ENCODE measurements at regions not wholly inside any gene's neighbourhood (a gene's known extent, or its start where the extent isn't known, plus 50 kb on each side); places are given as distances from the start of the nearest gene placed in this dataset.

DNA sequence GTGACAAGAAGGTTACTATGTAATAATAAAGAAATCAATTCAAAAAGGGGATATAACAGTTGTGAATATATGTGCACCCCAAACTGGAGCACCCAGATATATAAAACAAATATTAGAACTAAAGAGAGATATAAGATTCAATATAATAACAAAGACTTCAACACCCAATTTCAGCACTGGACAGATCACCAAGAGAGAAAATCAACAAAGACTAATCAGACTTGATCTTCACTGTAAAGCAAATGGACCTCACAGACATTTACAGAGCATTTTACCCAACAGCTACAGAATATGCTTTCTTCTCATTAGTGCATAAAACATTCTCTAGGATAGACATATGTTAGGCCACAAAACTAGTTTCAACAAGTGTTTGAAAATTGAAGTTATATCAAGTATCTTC, 287.7 kb downstream of the DSC3 start:
- H3K4me1 ChIP-seq (replicated peaks in 1 of 4; ENCODE audit: control insufficient read depth in 3 of 4, insufficient read depth in 4 of 4, low read length in 3 of 4) = no peaks in the 10 kb centered on the region
- H3K9me3 ChIP-seq (ENCODE audit: insufficient read depth in 2 of 2, low read depth in 1 of 2, low read length in 1 of 2) = no peaks in the 10 kb centered on the region
- H4K8ac ChIP-seq (ENCODE audit: extremely low read depth, insufficient read depth, low read length) = no peak overlapping the region
- H2BK15ac ChIP-seq (ENCODE audit: low read length) = no peak overlapping the region
- FAIRE-seq (no peak), DNase-seq (ENCODE audit: low read depth in 1 of 2, low spot score in 2 of 2) (no peak)
- no peak overlapping the region for H3K56ac ChIP-seq (replicated peaks; ENCODE audit: insufficient read length, low read depth, low read length)
- no peak overlapping the region for H3K4ac ChIP-seq (replicated peaks; ENCODE audit: insufficient read length, low read depth, low read length)
- no peak overlapping the region for H2BK12ac ChIP-seq (ENCODE audit: low read depth, low read length)
- H2BK20ac ChIP-seq (ENCODE audit: low read length) = no peak overlapping the region
- no peak overlapping the region for H4K91ac ChIP-seq (replicated peaks; ENCODE audit: insufficient read length, low read length)
- no peak overlapping the region for H2AFZ ChIP-seq (ENCODE audit: low read length)
- no peak overlapping the region for H2BK120ac ChIP-seq (replicated peaks; ENCODE audit: low read depth, low read length)
- H3K27me3 ChIP-seq (replicated peaks in 1 of 4; ENCODE audit: control insufficient read depth in 3 of 4, extremely low read depth in 1 of 4, insufficient read depth in 3 of 4, low read length in 3 of 4) = no peaks in the 10 kb centered on the region
- H3K9ac ChIP-seq (replicated peaks in 1 of 4; ENCODE audit: extremely low read depth in 1 of 4, low read depth in 3 of 4, low read length in 3 of 4) = no peak overlapping the region
- no peak overlapping the region for H3K18ac ChIP-seq (ENCODE audit: extremely low read depth, low read length)
- H4K5ac ChIP-seq (ENCODE audit: insufficient read length, low read depth, low read length) = no peak overlapping the region
- no peak overlapping the region for H2AK5ac ChIP-seq (ENCODE audit: low read depth, low read length)
- POLR2A ChIA-PET (ENCODE audit: partially characterized antibody) = no interaction called here
- no peaks in the 10 kb centered on the region for H3K79me2 ChIP-seq (ENCODE audit: control insufficient read depth in 1 of 2, insufficient read depth in 2 of 2, low read length in 2 of 2)
- no peak overlapping the region for H3K23ac ChIP-seq (ENCODE audit: insufficient read length)
- no peak overlapping the region for H3K4me3 ChIP-seq (ENCODE audit: extremely low read depth in 1 of 4, insufficient read depth in 2 of 4, low read depth in 3 of 4, low read length in 4 of 4)
- no peaks in the 10 kb centered on the region for H3K79me1 ChIP-seq (ENCODE audit: low read depth, low read length)
- no peak overlapping the region for H3K14ac ChIP-seq (ENCODE audit: insufficient read length)
- no peak overlapping the region for H3K4me2 ChIP-seq (ENCODE audit: insufficient read depth in 1 of 2, low read depth in 2 of 2, low read length in 2 of 2)
- H3K27ac ChIP-seq (ENCODE audit: low read depth, low read length) = no peak overlapping the region
- CTCF ChIA-PET (ENCODE audit: partially characterized antibody) = no interaction called here
- H3K23me2 ChIP-seq (ENCODE audit: low read depth, low read length) = no peaks in the 10 kb centered on the region
- H2BK5ac ChIP-seq (ENCODE audit: low read depth, low read length) = no peak overlapping the region
- H3K36me3 ChIP-seq (ENCODE audit: control insufficient read depth in 2 of 4, insufficient read depth in 4 of 4, low read length in 3 of 4) = no peaks in the 10 kb centered on the region
- H4K20me1 ChIP-seq (replicated peaks in 1 of 2; ENCODE audit: control insufficient read depth in 1 of 2, insufficient read depth in 2 of 2, low read length in 2 of 2) = no peaks in the 10 kb centered on the region
- TF ChIP-seq CHD1 (IDR thresholded peaks at IDR 0.05; ENCODE audit: low read depth, low read length) = no peak
- TF ChIP-seq SP2 (IDR thresholded peaks at IDR 0.05; ENCODE audit: low read length) = no peak
- TF ChIP-seq GABPA (IDR thresholded peaks at IDR 0.05; ENCODE audit: borderline replicate concordance, insufficient read depth, low read length) = no peak
- TF ChIP-seq EP300 (IDR thresholded peaks at IDR 0.05; ENCODE audit: borderline replicate concordance in 1 of 2, low read depth in 2 of 2, low read length in 2 of 2) = no peak
- TF ChIP-seq, protein P1, sequence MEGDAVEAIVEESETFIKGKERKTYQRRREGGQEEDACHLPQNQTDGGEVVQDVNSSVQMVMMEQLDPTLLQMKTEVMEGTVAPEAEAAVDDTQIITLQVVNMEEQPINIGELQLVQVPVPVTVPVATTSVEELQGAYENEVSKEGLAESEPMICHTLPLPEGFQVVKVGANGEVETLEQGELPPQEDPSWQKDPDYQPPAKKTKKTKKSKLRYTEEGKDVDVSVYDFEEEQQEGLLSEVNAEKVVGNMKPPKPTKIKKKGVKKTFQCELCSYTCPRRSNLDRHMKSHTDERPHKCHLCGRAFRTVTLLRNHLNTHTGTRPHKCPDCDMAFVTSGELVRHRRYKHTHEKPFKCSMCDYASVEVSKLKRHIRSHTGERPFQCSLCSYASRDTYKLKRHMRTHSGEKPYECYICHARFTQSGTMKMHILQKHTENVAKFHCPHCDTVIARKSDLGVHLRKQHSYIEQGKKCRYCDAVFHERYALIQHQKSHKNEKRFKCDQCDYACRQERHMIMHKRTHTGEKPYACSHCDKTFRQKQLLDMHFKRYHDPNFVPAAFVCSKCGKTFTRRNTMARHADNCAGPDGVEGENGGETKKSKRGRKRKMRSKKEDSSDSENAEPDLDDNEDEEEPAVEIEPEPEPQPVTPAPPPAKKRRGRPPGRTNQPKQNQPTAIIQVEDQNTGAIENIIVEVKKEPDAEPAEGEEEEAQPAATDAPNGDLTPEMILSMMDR (IDR thresholded peaks at IDR 0.05; ENCODE audit: control extremely low read depth in 1 of 3, insufficient read depth in 1 of 3, low read depth in 1 of 3, low read length in 3 of 3) = no peak
- TF ChIP-seq KDM1A (IDR thresholded peaks at IDR 0.05; ENCODE audit: borderline replicate concordance, low read length) = no peak
- no peak for TF ChIP-seq RXRA (IDR thresholded peaks at IDR 0.05; ENCODE audit: insufficient read depth, low read depth, low read length)
- no peak for TF ChIP-seq CBX8 (IDR thresholded peaks at IDR 0.05; ENCODE audit: borderline replicate concordance, low read depth, low read length)
- no peak for TF ChIP-seq EZH2 (IDR thresholded peaks at IDR 0.05; ENCODE audit: low read depth, low read length, severe bottlenecking)
- no peak for TF ChIP-seq YY1 (IDR thresholded peaks at IDR 0.05; ENCODE audit: low read depth, low read length)
- no peak for TF ChIP-seq CREB1 (IDR thresholded peaks at IDR 0.05)
- no peak for TF ChIP-seq CEBPB (IDR thresholded peaks at IDR 0.05; ENCODE audit: low read depth, low read length)
- TF ChIP-seq, protein P2, sequence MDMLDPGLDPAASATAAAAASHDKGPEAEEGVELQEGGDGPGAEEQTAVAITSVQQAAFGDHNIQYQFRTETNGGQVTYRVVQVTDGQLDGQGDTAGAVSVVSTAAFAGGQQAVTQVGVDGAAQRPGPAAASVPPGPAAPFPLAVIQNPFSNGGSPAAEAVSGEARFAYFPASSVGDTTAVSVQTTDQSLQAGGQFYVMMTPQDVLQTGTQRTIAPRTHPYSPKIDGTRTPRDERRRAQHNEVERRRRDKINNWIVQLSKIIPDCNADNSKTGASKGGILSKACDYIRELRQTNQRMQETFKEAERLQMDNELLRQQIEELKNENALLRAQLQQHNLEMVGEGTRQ (IDR thresholded peaks at IDR 0.05; ENCODE audit: low read length) = no peak
